ENCODE measurements at regions not wholly inside any gene's neighbourhood (a gene's known extent, or its start where the extent isn't known, plus 50 kb on each side); places are given as distances from the start of the nearest gene placed in this dataset.

DNA sequence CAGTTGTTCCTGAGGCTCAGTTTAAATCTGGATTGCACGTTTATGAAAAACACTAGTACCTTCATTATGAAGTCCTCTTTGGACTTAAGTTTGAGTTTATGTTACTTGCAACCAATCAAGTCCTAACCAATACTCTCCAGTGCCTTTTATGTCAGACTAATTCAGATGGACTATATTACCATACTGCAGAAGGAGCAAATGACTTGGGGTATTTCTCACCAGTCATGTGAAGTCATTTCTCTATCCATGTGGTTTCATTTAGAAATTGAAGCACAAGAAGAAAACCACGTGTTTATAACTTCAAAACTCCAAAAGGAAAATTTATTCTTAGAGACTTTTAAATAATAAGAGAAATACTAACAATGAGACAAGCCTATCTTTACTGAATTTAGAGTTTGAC, 201.6 kb downstream of the MBL2 start:
- TF ChIP-seq, protein P1, sequence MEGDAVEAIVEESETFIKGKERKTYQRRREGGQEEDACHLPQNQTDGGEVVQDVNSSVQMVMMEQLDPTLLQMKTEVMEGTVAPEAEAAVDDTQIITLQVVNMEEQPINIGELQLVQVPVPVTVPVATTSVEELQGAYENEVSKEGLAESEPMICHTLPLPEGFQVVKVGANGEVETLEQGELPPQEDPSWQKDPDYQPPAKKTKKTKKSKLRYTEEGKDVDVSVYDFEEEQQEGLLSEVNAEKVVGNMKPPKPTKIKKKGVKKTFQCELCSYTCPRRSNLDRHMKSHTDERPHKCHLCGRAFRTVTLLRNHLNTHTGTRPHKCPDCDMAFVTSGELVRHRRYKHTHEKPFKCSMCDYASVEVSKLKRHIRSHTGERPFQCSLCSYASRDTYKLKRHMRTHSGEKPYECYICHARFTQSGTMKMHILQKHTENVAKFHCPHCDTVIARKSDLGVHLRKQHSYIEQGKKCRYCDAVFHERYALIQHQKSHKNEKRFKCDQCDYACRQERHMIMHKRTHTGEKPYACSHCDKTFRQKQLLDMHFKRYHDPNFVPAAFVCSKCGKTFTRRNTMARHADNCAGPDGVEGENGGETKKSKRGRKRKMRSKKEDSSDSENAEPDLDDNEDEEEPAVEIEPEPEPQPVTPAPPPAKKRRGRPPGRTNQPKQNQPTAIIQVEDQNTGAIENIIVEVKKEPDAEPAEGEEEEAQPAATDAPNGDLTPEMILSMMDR (IDR thresholded peaks at IDR 0.05) = no peak
- no peak for TF ChIP-seq POLR2A (IDR thresholded peaks at IDR 0.05)
